OCI-LY7 (cell line): ENCODE measurements at regions not wholly inside any gene's neighbourhood (a gene's known extent, or its start where the extent isn't known, plus 50 kb on each side); places are given as distances from the start of the nearest gene placed in this dataset.

Experiments
- BruUV-seq: library from RNA; stranded (reverse); fragments of 400-500 nt; replicated peaks from 2 replicates; lab custom pipeline; 2021; lab: Mats Ljungman, UMichigan
- CTCF ChIA-PET: fragments of 300-600 bp; sonication (Branson Sonifier 250); formaldehyde crosslinking; loops from one replicate; lab custom pipeline; 2022; ENCODE audit warnings: antibody characterized with exemption; ENCODE audit not compliant: unreplicated experiment; lab: Charles Lee
- POLR2A ChIA-PET: fragments of 300-600 bp; sonication (Branson Sonifier 250); formaldehyde crosslinking; loops from one replicate; lab custom pipeline; 2022; ENCODE audit warnings: antibody characterized with exemption; lab: Charles Lee
- DNase-seq: peaks from one replicate; pipeline ENCODE4 v3.0.0-alpha.2; 2015; ENCODE audit warnings: low spot score
- H2AFZ ChIP-seq: fragments of 200-600 bp; sonication (generic), shearing (Covaris generic); 2 replicates; pipeline ENCODE4 v1.6.1; 2014; ENCODE audit warnings: mild to moderate bottlenecking, antibody characterized with exemption, low read length, moderate library complexity
- H3K27ac ChIP-seq: fragments of 200-600 bp; sonication (generic); 2 replicates; pipeline ENCODE4 v1.5.1; 2014; ENCODE audit warnings: mixed run types, low read depth, mild to moderate bottlenecking, moderate library complexity, low read length, inconsistent platforms; ENCODE audit not compliant: poor library complexity, severe bottlenecking
- H3K36me3 ChIP-seq: fragments of 200-600 bp; sonication (generic); 2 replicates; pipeline ENCODE4 v1.6.1; 2014; ENCODE audit warnings: mild to moderate bottlenecking, antibody characterized with exemption, low read length, moderate library complexity, mixed read lengths; ENCODE audit not compliant: insufficient read depth
- H3K4me1 ChIP-seq: fragments of 200-600 bp; sonication (generic); 2 replicates; pipeline ENCODE4 v1.5.1; 2014; ENCODE audit warnings: mild to moderate bottlenecking, low read length; ENCODE audit not compliant: insufficient read depth, poor library complexity, severe bottlenecking
- H3K4me2 ChIP-seq: fragments of 200-600 bp; sonication (generic); 2 replicates; pipeline ENCODE4 v1.6.1; 2014; ENCODE audit warnings: mild to moderate bottlenecking, low read length
- H3K4me3 ChIP-seq: fragments of 200-600 bp; sonication (generic); 2 replicates; pipeline ENCODE4 v1.5.1; 2014; ENCODE audit warnings: mild to moderate bottlenecking, low read depth, low read length; ENCODE audit not compliant: poor library complexity, severe bottlenecking
- H3K79me2 ChIP-seq: fragments of 200-600 bp; sonication (generic); 2 replicates; pipeline ENCODE4 v1.6.1; 2016; ENCODE audit warnings: low read depth, mild to moderate bottlenecking, low read length, moderate library complexity, mixed read lengths; ENCODE audit not compliant: insufficient read depth
- H3K9me2 ChIP-seq: fragments of 200-600 bp; sonication (generic); 2 replicates; pipeline ENCODE4 v1.6.1; 2016; ENCODE audit warnings: mild to moderate bottlenecking, low read length, mixed read lengths; ENCODE audit not compliant: insufficient read depth
- H3K9me3 ChIP-seq: fragments of 200-600 bp; sonication (generic); 2 replicates; pipeline ENCODE4 v1.6.1; 2014; ENCODE audit warnings: mild to moderate bottlenecking, mixed run types, low read length, mixed read lengths
- H4K20me1 ChIP-seq: fragments of 200-600 bp; sonication (generic); 2 replicates; pipeline ENCODE4 v1.6.1; 2014; ENCODE audit warnings: mild to moderate bottlenecking, antibody characterized with exemption, low read length, moderate library complexity, mixed read lengths; ENCODE audit not compliant: insufficient read depth
- EZH2phosphoT487 ChIP-seq: fragments of 200-600 bp; sonication (generic); IDR thresholded peaks from 2 replicates; pipeline ENCODE4 v1.6.1; 2018; ENCODE audit warnings: low read depth, borderline replicate concordance, mild to moderate bottlenecking, mixed run types, antibody characterized with exemption, low read length, moderate library complexity, mixed read lengths
- intact Hi-C: fragments of 100-400 bp; cut with micrococcal nuclease; formaldehyde crosslinking; loops from one replicate; pipeline ENCODE4 v1.10.0; 2022; ENCODE audit not compliant: unreplicated experiment
- TF ChIP-seq, protein P1 (sequence below): fragments of 200-600 bp; sonication (generic); conservative IDR thresholded peaks from 2 replicates; pipeline ENCODE4 v1.5.1; 2014; ENCODE audit warnings: mild to moderate bottlenecking, antibody characterized with exemption, low read length, moderate library complexity, mixed read lengths

DNA sequence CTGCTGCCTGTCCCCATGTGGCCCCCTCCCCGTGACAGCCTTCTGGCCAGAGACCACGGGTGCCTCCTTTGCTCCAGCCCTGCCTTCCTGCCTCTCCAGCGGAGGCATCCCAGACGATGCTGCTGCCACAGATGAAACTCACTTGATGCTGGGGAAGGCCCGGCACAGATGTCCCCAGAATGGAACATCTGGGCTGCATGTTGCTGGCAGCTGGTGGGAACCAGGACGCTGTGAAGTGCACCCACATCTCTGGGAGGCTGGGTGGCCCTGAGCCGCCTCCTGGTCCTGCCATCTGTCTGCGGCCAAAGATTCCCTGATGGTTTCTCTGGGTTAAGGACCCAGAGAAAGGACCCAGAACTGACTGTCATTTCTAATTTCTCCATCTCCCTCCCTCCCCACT lies 51.9 kb upstream of the PTPRS start:
- Histone ChIP-seq H2AFZ (no peak overlapping the region), H3K4me3 (no peak overlapping the region), H3K4me2 (no peak overlapping the region), H3K9me2 (no peaks in the 10 kb centered on the region), H3K9me3 (no peaks in the 10 kb centered on the region), H4K20me1 (no peaks in the 10 kb centered on the region), H3K27ac (no peak overlapping the region), H3K79me2 (no peaks in the 10 kb centered on the region), H3K4me1 (no peaks in the 10 kb centered on the region), H3K36me3 (no peaks in the 10 kb centered on the region)
- no peak for DNase-seq
- CTCF ChIA-PET: no interaction called here
- intact Hi-C loops: no loop called here
- POLR2A ChIA-PET: no interaction called here
- no peak for TF ChIP-seq EZH2phosphoT487
- TF ChIP-seq, protein P1, sequence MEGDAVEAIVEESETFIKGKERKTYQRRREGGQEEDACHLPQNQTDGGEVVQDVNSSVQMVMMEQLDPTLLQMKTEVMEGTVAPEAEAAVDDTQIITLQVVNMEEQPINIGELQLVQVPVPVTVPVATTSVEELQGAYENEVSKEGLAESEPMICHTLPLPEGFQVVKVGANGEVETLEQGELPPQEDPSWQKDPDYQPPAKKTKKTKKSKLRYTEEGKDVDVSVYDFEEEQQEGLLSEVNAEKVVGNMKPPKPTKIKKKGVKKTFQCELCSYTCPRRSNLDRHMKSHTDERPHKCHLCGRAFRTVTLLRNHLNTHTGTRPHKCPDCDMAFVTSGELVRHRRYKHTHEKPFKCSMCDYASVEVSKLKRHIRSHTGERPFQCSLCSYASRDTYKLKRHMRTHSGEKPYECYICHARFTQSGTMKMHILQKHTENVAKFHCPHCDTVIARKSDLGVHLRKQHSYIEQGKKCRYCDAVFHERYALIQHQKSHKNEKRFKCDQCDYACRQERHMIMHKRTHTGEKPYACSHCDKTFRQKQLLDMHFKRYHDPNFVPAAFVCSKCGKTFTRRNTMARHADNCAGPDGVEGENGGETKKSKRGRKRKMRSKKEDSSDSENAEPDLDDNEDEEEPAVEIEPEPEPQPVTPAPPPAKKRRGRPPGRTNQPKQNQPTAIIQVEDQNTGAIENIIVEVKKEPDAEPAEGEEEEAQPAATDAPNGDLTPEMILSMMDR: no peak
- no TSS peak for BruUV-seq

DNA sequence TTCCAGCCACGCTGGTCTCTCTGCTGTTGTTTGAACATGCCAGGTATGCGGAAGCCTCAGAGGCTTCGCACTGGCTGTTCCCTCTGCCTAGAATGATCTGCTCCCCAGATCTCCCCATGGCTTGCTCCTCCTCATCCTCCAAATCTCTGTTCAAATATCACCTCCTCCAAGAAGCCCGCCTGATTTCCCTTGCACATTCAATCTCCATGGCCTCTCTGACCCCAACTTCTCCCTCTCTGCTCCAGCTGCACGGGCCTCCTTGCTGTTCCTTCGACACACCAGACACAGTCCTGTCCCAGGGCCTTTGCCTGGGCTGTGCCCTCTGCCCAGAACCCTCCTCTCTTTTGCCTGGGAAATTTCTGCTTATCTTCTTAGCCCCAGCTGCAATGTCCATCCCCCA lies 52.5 kb upstream of the PTPRS start:
- POLR2A ChIA-PET: interaction anchor here (1.1 kb wide), 1 partner anchor 21 kb away, joined by 3 read pairs; no protein-coding TSS in a partner anchor
- H2AFZ ChIP-seq: no peak overlapping the region
- DNase-seq: no peak
- H3K36me3 ChIP-seq: no peaks in the 10 kb centered on the region
- no peak overlapping the region for H3K4me3 ChIP-seq
- H3K79me2 ChIP-seq: no peaks in the 10 kb centered on the region
- CTCF ChIA-PET: no interaction called here
- no peaks in the 10 kb centered on the region for H3K9me2 ChIP-seq
- H4K20me1 ChIP-seq: no peaks in the 10 kb centered on the region
- H3K4me2 ChIP-seq: no peak overlapping the region
- no peaks in the 10 kb centered on the region for H3K9me3 ChIP-seq
- H3K27ac ChIP-seq: no peak overlapping the region
- no TSS peak for BruUV-seq
- TF ChIP-seq, protein P1: no peak
- TF ChIP-seq EZH2phosphoT487: no peak
- intact Hi-C loops: no loop called here
- no peaks in the 10 kb centered on the region for H3K4me1 ChIP-seq

DNA sequence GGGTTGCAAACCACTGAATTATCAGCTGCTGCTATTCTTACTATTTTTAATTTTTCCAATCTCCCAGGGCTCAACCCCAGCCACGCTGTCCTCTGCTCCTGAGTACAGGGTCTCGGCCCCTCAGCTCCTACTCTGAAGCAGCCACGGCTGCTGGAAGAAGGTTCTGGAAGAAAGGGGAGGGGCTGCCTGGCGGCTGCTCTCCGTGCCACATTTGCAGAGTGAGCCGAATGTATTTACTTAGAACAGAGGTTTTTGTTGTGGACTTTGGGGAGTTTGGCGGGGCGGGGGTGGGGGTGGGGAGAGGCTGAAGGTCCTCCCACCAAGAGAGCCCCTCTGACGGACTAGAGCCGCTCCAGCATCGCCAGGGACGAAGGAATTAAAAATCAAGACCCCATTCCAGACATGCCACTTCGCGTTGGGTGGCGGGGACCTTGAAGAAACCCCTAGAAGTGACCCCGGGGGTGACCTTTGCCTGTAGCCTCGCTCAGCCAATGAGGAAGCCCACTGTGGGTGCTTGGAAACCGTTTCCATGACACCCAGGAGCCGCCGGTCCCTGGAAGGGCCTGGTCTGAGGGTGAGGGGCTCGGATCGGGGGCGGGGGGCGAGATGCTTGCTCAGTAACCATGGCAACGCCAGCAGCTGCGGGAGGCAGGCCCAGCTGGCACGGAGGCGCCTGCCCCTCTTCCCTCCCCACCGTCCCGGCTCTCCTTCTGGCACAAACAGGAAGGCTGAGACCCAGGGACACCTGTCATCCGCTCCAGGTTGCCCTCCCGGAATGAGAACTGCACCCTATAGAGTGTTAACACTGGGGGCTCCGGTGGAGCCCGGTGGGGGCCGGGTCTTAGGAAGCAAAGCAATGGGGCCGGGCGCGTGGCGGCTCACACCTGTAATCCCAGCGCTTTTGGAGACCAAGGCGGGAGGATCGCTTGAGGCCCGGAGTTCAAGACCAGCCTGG lies 54.2 kb upstream of the PTPRS start:
- no TSS peak for BruUV-seq
- ChIA-PET CTCF (no interaction called here), POLR2A (no interaction called here)
- H3K9me2 ChIP-seq: no peaks in the 10 kb centered on the region
- intact Hi-C loops: no loop called here
- no peak for DNase-seq
- no peaks in the 10 kb centered on the region for H3K9me3 ChIP-seq
- no peaks in the 10 kb centered on the region for H3K36me3 ChIP-seq
- TF ChIP-seq, protein P1: no peak
- TF ChIP-seq EZH2phosphoT487: no peak
- no peaks in the 10 kb centered on the region for H3K4me1 ChIP-seq
- H2AFZ ChIP-seq: no peak overlapping the region
- no peak overlapping the region for H3K4me2 ChIP-seq
- no peak overlapping the region for H3K27ac ChIP-seq
- no peaks in the 10 kb centered on the region for H4K20me1 ChIP-seq
- H3K4me3 ChIP-seq: no peak overlapping the region
- no peaks in the 10 kb centered on the region for H3K79me2 ChIP-seq
